Loucy (cell line): ENCODE measurements at regions not wholly inside any gene's neighbourhood (a gene's known extent, or its start where the extent isn't known, plus 50 kb on each side); places are given as distances from the start of the nearest gene placed in this dataset.

Experiments
- CTCF ChIP-seq: fragments of 200-600 bp; sonication (generic); conservative IDR thresholded peaks from 2 replicates; pipeline ENCODE4 v1.5.1; 2014; ENCODE audit warnings: mild to moderate bottlenecking, antibody characterized with exemption, low read length
- EZH2phosphoT487 ChIP-seq: fragments of 200-600 bp; IDR thresholded peaks from 2 replicates; pipeline ENCODE4 v1.6.1; 2018; ENCODE audit warnings: antibody characterized with exemption, mild to moderate bottlenecking, moderate library complexity, borderline replicate concordance

- TF ChIP-seq EZH2phosphoT487, result no peak
- TF ChIP-seq CTCF, result no peak
Measured at GRCh38 chrX:148288451-148288850, 212.0 kb upstream of the AFF2 start.
